NOMO-1 (cell line): ENCODE measurements at regions not wholly inside any gene's neighbourhood (a gene's known extent, or its start where the extent isn't known, plus 50 kb on each side); places are given as distances from the start of the nearest gene placed in this dataset.

Experiments
- DNase-seq, 2 experiments: peaks; one replicate each; lab custom pipeline; 2025; ENCODE audit not compliant: unreplicated experiment in 2 of 2; lab: John Stamatoyannopoulos, UW

GRCh38 chr14:104448321-104448720, 131.2 kb upstream of the C14orf180 start:
- no peak for DNase-seq

GRCh38 chr14:104448721-104449120, 130.8 kb upstream of the C14orf180 start:
- DNase-seq, result no peak

- DNase-seq, result no peak
Measured at GRCh38 chr14:104450811-104451401, 128.7 kb upstream of the C14orf180 start.

GRCh38 chr14:104451474-104451873, 128.1 kb upstream of the C14orf180 start:
- no peak for DNase-seq

GRCh38 chr14:104458845-104459244, 120.7 kb upstream of the C14orf180 start:
- no peak for DNase-seq

- no peak for DNase-seq
Measured at GRCh38 chr14:104460791-104461651, 118.5 kb upstream of the C14orf180 start.

- no peak for DNase-seq
Measured at GRCh38 chr14:104461676-104462449, 117.7 kb upstream of the C14orf180 start.

DNA sequence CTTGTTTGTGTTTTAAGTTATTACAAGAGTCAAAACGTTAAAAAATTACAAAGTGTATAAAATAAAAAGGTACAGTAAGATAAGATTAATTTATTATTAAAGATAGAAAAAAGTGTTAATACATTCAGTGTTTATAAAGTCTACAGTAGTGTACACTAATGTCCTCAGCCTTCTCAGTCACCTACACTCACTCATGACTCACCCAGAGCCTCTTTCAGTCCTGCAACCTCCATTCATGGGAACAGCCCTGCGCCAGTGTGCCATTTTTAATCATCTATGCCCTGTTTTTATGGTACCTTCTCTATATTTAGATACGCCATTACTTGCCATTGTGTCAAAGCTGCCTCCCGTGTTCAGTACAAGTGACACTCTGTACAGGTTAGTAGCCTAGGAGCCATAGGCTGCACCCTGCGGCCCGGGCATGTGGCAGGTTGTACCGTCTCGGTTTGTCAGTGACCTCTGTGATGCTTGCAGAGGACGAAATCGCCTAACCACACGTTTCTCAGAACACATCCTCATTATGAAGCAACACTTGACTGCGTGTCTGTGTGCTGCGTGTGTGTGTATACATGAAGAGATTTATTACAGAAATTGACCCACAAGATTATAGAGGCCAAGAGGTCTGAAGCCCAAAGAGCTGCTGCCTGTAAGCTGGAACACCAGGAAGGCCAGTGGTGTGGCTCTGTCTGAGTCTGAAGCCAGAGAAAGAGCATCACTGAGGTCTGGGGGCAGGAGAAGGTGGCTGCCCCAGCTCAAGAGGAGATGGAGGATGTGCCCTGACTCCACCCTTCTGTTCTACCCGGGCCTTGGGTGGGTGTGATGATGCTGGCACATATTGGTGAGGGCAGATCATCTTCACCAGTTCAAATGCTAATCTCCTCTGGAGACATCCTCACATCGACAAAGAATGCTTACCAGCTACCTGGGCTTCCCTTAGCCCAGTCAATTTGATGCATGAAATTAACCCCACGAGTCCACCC, 116.6 kb upstream of the C14orf180 start:
- DNase-seq, result no peak

GRCh38 chr14:104464907-104465306, 114.7 kb upstream of the C14orf180 start:
- no peak for DNase-seq

DNA sequence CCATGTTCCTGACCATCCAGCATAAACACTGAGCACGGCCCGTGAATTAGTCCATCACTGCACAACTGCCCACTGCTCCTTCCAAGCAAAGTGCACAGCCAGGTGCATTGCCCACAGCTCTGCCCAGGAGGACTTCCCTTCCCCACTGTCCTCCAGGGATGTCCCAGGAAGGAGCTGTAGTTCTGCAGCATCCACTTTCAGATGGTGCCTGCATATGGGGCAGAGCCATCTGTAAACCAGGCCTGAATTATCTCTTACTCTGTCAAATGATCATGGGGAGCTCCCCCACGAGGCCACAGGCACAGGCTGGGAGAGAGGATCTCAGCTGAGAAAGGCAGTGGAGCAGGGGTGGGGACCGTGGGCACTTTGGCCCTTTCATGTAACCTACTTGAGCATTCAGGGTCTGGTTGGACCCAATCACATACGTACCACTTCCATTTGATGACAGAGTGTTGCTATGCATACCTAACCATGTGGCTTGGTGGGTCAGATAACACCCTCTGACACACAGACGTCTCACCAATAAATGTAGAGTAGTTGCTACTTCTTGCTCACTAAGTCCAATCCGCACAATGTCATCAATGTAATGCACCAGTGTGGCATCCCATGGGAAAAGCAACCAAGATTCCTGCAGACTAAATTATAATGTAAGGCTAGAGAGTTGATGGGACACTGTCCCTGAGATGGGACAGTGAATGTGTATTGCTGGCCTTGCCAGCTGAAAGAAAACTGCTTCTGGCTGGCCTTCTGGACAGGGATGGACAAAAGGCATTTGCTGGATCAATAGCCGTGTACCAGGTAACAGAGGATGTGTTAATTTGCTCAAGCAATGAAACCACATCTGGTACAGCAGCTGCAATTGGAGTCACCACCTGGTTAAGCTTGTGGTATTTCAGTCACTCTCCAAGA, 113.8 kb upstream of the C14orf180 start:
- DNase-seq, result no peak

- DNase-seq, result no peak
Measured at GRCh38 chr14:104467236-104467635, 112.3 kb upstream of the C14orf180 start.

DNA sequence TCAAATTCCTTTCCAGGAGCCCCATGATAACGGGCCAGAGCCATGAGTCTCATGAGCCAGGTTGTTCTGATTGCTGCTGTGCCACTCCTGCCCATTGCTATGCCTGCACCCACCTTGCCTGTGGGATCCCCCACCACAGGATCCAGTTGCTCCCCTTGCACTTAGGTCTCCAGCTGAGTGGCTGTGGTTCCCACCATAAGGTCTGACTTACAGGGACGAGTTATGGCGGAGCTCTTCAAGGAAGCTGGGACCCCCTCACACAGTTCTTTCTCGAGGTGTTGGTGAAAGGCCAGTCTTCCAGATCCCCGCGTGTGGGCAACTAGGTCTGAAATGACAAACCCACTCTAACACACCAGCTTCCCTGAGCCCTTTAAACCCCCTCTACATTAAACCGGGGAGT, 111.9 kb upstream of the C14orf180 start:
- no peak for DNase-seq

DNA sequence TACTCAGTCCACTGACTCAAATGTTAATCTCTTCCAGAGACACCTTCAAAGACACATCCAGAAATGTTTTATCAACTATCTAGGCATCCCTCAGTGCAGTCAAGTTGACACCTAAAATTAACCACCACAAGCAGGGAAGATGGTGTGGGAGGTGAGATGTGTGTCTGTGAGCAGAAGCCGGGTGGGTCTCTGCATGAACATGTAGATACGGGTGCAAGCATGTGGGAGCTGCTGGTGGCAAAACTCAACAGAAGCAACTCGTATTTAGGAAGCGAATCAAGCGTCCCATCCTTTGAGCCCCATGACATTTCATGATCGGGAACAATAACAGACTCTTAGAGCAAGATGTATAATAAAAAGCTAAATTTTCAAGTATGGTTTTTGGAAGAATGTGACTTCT, 110.0 kb upstream of the C14orf180 start:
- no peak for DNase-seq

GRCh38 chr14:104470588-104470987, 109.0 kb upstream of the C14orf180 start:
- DNase-seq, result no peak

DNA sequence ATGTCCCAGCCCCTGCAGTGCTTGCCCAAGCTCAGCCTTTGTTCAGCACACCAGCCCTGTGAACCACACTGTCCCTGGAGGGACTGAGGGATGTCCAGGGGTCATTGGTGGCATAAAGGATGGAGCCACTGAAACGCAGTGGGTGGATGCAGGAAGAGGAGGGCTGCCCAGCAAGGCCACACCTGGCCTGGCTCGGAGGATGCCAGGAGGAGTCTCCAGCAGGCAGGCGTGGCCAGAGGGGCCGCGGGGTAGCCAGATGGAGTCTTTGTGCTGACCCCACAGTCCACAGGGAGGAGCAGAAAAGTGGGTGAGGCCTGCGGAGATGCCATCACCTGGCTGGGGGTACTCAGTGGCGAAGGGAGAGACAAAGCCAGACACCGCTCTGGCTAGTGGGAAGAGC, 108.5 kb upstream of the C14orf180 start:
- no peak for DNase-seq

DNA sequence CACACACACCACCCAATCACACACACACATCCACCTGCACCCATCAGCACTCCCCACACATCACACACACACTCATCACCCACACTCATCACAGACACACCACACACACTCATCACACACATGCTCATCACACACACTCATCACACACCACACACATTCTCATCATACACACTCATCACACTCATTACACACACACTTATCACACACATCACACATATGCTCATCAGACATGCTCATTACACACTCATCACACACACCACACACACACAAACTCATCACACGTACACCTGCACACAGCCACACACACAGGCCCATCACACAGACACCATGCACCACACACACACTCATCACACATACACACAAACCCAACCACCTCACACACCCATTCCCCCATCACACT, 107.5 kb upstream of the C14orf180 start:
- DNase-seq, result no peak

DNA sequence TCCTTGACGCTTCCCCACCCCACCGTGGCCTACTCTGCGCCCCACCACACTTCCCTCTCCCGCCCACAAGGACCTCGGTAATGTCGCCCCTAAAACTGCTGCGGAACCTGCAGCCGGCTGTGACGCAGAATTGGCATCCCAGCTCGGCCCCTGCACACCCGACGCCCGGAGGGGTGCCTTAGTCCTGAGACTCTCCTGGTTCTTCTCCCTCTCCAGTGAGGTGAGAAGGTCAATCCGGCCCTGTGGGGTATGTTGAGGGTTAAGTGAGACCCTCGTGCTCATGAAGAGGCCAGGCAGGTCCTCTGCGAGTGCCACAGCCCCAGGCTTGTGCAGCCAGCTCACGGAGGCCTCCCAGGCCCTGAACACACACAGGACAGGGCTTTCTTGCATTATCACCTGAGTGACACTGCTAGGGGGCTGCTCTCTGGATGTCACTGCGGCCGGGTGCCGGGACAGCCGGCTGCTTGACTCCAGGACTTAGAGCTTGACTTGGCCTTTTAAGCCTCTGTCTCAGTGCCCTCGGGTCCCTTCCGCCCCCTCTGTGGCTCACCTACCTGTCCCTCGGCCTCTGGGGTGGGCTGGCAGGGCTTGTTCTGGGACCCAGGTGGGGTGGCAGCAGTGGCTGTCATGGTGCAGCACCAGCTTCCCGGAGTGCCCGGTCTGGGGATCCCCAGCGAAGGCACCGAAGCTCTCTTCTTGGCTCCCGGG, 106.9 kb upstream of the C14orf180 start:
- no peak for DNase-seq

DNA sequence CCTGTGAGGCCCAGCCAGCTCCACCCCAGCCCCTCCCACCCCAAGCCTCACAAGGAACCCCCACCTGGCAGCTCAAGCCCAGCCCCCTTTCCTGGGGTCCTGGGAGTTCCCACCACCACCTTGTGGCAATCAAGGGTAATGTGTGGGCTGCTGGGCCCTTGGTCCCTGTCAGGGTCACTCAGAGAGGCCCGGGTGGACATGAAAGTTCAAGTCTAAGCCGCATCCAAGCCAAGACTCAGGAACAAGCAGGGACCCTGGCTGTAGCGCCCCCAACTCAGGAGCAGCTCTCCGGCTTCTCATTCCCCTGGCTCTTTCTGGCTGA, 106.4 kb upstream of the C14orf180 start:
- no peak for DNase-seq
